Glutamatergic neuron (in vitro differentiated cells): ENCODE measurements at regions not wholly inside any gene's neighbourhood (a gene's known extent, or its start where the extent isn't known, plus 50 kb on each side); places are given as distances from the start of the nearest gene placed in this dataset.

Source experiments
- DNase-seq: peaks from one replicate; pipeline ENCODE4 v3.0.0; 2022
- H3K27ac Mint-ChIP-seq: one replicate; pipeline ENCODE4 v1.8.0; 2020; ENCODE audit warnings: mild to moderate bottlenecking, mixed read lengths, inconsistent platforms; ENCODE audit not compliant: unreplicated experiment
- H3K27me3 Mint-ChIP-seq: one replicate; pipeline ENCODE4 v1.8.0; 2020; ENCODE audit warnings: mild to moderate bottlenecking, moderate library complexity, mixed read lengths, inconsistent platforms; ENCODE audit not compliant: unreplicated experiment
- H3K36me3 Mint-ChIP-seq: one replicate; pipeline ENCODE4 v1.8.0; 2020; ENCODE audit warnings: mild to moderate bottlenecking, mixed read lengths, inconsistent platforms; ENCODE audit not compliant: unreplicated experiment
- H3K4me1 Mint-ChIP-seq: one replicate; pipeline ENCODE4 v1.8.0; 2020; ENCODE audit warnings: mild to moderate bottlenecking, low read depth, mixed read lengths, inconsistent platforms; ENCODE audit not compliant: unreplicated experiment
- H3K4me3 Mint-ChIP-seq: one replicate; pipeline ENCODE4 v1.8.0; 2020; ENCODE audit warnings: mild to moderate bottlenecking, mixed read lengths, inconsistent platforms; ENCODE audit not compliant: unreplicated experiment
- H3K9me3 Mint-ChIP-seq: one replicate; pipeline ENCODE4 v1.8.0; 2020; ENCODE audit warnings: mild to moderate bottlenecking, moderate library complexity, mixed read lengths, inconsistent platforms; ENCODE audit not compliant: unreplicated experiment
- TF ChIP-seq, protein P1 (sequence below): fragments of 200-600 bp; sonication (generic); IDR thresholded peaks from one replicate; pipeline ENCODE4 v1.5.0; 2021; ENCODE audit not compliant: partially characterized antibody, unreplicated experiment

DNA sequence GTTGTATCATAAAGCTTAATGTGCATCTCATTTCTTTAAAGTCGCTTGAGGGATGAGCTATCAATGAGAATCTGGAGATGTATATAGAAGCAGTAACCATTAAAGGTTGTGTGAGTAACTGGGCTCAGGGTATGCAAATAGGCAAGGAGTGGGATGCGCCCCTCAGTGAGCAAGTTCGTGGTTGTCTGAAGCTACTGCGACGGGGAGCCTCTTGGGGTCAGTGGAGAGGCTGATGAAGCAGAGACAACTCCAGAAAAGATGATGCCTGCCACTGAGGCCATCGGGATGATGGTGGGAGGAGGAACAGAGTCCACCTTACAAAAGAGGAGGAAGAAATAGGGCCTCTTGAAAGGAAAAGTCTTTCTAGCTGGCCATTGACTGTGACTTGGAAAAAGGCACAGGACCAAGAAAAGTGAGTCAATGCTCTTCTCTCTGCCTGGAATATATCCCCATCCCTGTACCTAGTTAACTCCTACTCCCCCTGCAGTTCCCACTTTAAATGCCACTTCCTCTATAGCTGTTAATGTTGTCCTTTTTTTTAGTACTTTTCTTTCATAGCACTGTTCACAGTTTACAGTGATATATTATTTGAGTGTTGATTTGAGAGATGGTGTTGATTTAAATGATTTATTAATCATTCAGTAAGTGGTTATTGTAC lies 51.4 kb upstream of the LSM6 start:
- TF ChIP-seq, protein P1, sequence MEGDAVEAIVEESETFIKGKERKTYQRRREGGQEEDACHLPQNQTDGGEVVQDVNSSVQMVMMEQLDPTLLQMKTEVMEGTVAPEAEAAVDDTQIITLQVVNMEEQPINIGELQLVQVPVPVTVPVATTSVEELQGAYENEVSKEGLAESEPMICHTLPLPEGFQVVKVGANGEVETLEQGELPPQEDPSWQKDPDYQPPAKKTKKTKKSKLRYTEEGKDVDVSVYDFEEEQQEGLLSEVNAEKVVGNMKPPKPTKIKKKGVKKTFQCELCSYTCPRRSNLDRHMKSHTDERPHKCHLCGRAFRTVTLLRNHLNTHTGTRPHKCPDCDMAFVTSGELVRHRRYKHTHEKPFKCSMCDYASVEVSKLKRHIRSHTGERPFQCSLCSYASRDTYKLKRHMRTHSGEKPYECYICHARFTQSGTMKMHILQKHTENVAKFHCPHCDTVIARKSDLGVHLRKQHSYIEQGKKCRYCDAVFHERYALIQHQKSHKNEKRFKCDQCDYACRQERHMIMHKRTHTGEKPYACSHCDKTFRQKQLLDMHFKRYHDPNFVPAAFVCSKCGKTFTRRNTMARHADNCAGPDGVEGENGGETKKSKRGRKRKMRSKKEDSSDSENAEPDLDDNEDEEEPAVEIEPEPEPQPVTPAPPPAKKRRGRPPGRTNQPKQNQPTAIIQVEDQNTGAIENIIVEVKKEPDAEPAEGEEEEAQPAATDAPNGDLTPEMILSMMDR, result no peak
- Mint-ChIP-seq H3K27ac (no peak overlapping the region), H3K36me3 (no peaks in the 10 kb centered on the region), H3K27me3 (no peaks in the 10 kb centered on the region), H3K4me3 (no peak overlapping the region), H3K4me1 (no peaks in the 10 kb centered on the region), H3K9me3 (no peaks in the 10 kb centered on the region)
- DNase-seq, result no peak

DNA sequence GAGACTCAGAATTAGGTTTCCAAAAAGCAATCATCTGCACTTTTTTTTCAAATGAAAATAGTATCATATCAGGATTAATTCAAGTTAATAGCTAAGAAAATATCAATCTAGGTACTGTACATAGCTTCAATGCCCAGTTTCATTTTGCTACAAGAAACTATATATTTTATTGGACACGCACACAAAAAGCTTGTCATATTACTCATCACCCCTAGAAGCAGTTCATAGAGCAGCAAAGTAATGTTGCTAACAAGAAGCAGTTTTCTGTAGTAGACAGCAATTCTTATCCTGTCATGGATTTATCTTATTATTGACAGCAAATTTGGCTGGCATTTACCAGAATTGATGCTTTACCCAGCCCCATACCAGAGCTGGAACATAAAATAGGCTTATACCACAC lies 52.3 kb upstream of the LSM6 start:
- H3K36me3 Mint-ChIP-seq, result no peaks in the 10 kb centered on the region
- no peaks in the 10 kb centered on the region for H3K9me3 Mint-ChIP-seq
- H3K4me1 Mint-ChIP-seq, result no peaks in the 10 kb centered on the region
- no peak for DNase-seq
- H3K4me3 Mint-ChIP-seq, result no peak overlapping the region
- H3K27ac Mint-ChIP-seq, result no peak overlapping the region
- TF ChIP-seq, protein P1, result no peak
- no peaks in the 10 kb centered on the region for H3K27me3 Mint-ChIP-seq

DNA sequence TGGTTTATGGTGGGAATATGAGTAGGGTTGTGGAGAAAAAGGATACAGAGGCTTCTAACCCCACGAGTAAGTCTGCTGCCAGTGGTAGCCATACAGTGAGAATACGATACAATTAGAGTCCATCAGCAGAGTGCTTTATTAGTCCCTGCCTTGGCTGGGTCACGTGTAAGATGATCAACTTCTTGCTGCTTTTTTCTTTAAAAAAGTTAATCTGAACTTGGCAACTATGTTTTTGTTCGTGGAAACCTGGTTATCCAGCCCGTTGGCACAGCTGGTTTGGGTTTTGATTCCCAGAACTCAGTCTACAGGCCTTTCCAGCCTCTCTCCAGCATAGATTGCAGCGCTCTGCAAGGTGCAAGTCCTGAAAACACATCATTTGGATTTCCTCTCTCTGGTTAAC lies 53.1 kb upstream of the LSM6 start:
- no peaks in the 10 kb centered on the region for H3K36me3 Mint-ChIP-seq
- no peak overlapping the region for H3K4me3 Mint-ChIP-seq
- no peaks in the 10 kb centered on the region for H3K4me1 Mint-ChIP-seq
- no peak for DNase-seq
- H3K27me3 Mint-ChIP-seq, result no peaks in the 10 kb centered on the region
- H3K9me3 Mint-ChIP-seq, result no peaks in the 10 kb centered on the region
- no peak overlapping the region for H3K27ac Mint-ChIP-seq
- TF ChIP-seq, protein P1, result no peak

DNA sequence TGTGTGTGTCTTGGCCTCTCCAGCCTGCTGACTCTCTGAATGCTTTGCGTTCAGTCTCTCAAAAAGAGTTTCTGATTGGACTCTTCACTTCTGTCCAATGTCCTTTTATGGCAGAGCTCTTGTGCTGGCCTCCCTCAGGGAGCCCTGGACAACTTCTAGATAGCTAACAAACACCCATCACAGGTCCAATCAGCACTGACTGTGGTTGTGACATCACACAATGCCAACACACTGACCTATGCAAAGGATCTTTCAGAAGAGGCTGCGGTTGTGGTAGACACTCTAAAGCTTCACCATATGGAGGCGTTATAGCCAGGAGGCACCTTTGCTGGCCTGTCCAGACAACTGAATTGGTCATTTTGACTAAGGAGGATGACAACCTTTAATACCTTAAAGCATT lies 53.8 kb upstream of the LSM6 start:
- DNase-seq, result no peak
- no peaks in the 10 kb centered on the region for H3K36me3 Mint-ChIP-seq
- no peaks in the 10 kb centered on the region for H3K27me3 Mint-ChIP-seq
- H3K4me3 Mint-ChIP-seq, result no peak overlapping the region
- H3K27ac Mint-ChIP-seq, result no peak overlapping the region
- no peaks in the 10 kb centered on the region for H3K4me1 Mint-ChIP-seq
- no peaks in the 10 kb centered on the region for H3K9me3 Mint-ChIP-seq
- TF ChIP-seq, protein P1, result no peak

DNA sequence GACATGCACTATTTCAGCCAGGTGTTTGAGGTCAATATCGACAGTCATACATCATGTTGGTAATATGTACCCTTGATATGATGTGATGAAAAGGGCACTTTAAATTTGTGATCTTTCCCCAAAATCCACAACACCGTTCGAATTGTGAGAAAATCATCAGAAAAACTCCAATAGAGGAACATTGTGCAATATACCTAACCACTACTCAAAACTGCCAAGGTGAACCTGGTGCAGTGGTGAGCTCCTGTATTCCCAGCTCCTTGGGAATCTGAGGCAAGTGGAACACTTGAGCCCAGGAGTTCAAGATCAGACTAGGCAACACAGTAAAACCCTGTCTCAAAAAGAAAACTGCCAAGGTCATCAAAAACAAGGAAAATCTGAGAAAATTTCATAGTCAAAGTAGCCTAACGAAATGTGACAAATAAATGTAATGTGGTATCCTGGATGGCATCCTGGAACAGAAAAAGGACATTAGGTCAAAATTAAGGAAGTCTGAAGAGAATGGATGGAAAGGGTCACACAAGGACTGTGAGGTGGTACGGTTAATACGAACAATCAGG lies 55.6 kb upstream of the LSM6 start:
- Mint-ChIP-seq H3K4me1 (no peaks in the 10 kb centered on the region), H3K27ac (no peak overlapping the region), H3K36me3 (no peaks in the 10 kb centered on the region), H3K9me3 (no peaks in the 10 kb centered on the region), H3K4me3 (no peak overlapping the region), H3K27me3 (no peaks in the 10 kb centered on the region)
- TF ChIP-seq, protein P1, result no peak
- no peak for DNase-seq
